Left ventricle myocardium inferior (tissue), 1 donor: ENCODE measurements at regions not wholly inside any gene's neighbourhood (a gene's known extent, or its start where the extent isn't known, plus 50 kb on each side); places are given as distances from the start of the nearest gene placed in this dataset.

ENCODE experiments used
- DNase-seq: peaks from one replicate; pipeline ENCODE4 v3.0.0-alpha.2; 2020
- H3K27ac ChIP-seq: fragments of 200-600 bp; replicated peaks from 2 replicates; pipeline ENCODE4 v1.8.0; 2021
- H3K27me3 ChIP-seq: fragments of 200-600 bp; 2 replicates; pipeline ENCODE4 v1.8.0; 2021; ENCODE audit warnings: low read depth
- H3K36me3 ChIP-seq: fragments of 200-600 bp; 2 replicates; pipeline ENCODE4 v1.8.0; 2021
- H3K4me1 ChIP-seq: fragments of 200-600 bp; 2 replicates; pipeline ENCODE4 v1.8.0; 2021
- H3K4me3 ChIP-seq: fragments of 200-600 bp; 2 replicates; pipeline ENCODE4 v1.8.0; 2021; ENCODE audit warnings: mild to moderate bottlenecking, moderate library complexity
- H3K9me3 ChIP-seq: fragments of 200-600 bp; replicated peaks from 2 replicates; pipeline ENCODE4 v1.8.0; 2021
- intact Hi-C: fragments of 100-400 bp; cut with micrococcal nuclease; formaldehyde crosslinking; loops from one replicate; pipeline ENCODE4 v1.11.0; 2022
- TF ChIP-seq, protein P1 (sequence below): fragments of 200-600 bp; IDR thresholded peaks from 2 replicates; pipeline ENCODE4 v1.8.0; 2021; ENCODE audit warnings: antibody characterized with exemption, mild to moderate bottlenecking, borderline replicate concordance
- donor health status: DM: no; HTN: yes; CAD: no; lungs with severe emphysema.

DNA sequence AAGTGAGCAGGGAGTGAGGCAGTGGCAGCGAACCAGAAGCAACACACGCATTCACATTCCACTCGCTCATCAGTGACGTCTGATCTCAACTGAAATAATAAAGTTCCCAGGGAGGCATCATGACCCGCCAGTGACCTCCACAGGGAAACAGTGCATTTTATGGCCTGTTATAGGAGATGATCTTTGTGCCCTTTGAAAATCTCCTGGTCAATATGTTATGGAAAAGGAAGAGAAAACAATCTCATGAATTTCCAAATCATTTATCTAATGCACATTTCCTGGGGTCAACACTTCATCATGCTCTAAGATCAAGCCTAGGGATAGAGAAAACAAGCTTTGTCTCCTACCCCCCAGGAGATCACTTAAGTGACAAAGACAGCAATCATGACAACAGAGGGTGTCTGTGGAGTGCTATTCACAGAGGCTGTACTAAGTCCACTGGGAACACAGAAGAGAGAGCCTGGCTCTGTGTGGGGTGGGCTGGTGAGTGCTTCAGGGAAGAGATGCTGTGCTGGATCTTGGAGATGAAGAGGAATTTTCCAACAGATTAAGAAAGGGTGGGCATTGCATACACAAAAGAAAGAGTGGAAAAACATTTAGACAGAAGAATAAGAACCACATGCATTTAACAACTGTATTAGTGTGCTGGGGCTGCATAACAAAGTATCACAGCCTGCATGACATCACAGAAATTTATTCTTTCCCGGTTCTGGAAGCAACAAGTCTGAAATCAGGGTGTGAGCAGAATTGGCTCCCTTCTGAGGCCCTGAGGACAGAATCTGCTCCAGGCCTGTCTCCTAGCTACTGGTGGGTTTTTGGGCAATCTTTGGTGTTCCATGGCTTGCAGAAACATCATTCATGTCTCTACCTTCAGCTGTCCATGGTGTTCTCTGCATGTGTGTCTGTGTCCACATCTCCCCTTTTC lies 613.9 kb upstream of the IGFBP3 start:
- no peak overlapping the region for H3K27ac ChIP-seq
- no peaks in the 10 kb centered on the region for H3K4me1 ChIP-seq
- TF ChIP-seq, protein P1, sequence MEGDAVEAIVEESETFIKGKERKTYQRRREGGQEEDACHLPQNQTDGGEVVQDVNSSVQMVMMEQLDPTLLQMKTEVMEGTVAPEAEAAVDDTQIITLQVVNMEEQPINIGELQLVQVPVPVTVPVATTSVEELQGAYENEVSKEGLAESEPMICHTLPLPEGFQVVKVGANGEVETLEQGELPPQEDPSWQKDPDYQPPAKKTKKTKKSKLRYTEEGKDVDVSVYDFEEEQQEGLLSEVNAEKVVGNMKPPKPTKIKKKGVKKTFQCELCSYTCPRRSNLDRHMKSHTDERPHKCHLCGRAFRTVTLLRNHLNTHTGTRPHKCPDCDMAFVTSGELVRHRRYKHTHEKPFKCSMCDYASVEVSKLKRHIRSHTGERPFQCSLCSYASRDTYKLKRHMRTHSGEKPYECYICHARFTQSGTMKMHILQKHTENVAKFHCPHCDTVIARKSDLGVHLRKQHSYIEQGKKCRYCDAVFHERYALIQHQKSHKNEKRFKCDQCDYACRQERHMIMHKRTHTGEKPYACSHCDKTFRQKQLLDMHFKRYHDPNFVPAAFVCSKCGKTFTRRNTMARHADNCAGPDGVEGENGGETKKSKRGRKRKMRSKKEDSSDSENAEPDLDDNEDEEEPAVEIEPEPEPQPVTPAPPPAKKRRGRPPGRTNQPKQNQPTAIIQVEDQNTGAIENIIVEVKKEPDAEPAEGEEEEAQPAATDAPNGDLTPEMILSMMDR = no peak
- H3K36me3 ChIP-seq = no peaks in the 10 kb centered on the region
- peaks cover 16% of the 10 kb centered on the region for H3K9me3 ChIP-seq
- no peak overlapping the region for H3K4me3 ChIP-seq
- no peaks in the 10 kb centered on the region for H3K27me3 ChIP-seq
- intact Hi-C loops = no loop called here
- DNase-seq = no peak

DNA sequence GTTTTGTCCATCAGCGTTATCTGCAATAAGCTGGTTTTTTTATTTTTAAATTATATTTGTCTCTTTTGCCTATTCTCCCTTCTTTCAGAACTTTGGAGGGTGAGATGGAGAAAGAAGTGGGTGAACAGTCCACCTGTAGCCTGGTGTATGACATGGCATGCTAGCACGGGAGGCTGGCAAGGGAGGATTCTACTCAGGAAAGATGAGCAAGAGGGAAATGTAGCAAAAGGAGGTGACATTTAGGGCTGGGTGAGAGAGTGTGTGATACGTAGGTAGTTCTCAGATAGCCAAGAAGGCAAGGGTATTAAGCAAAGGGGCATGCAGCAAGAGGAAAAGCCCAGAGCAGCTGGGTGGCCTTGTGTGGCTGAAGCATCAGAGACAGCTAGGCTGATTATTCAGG lies 612.9 kb upstream of the IGFBP3 start:
- H3K36me3 ChIP-seq = no peaks in the 10 kb centered on the region
- H3K4me1 ChIP-seq = no peaks in the 10 kb centered on the region
- TF ChIP-seq, protein P1 = no peak
- peaks cover 16% of the 10 kb centered on the region for H3K9me3 ChIP-seq
- no peaks in the 10 kb centered on the region for H3K27me3 ChIP-seq
- DNase-seq = no peak
- intact Hi-C loops = no loop called here
- no peak overlapping the region for H3K27ac ChIP-seq
- H3K4me3 ChIP-seq = no peak overlapping the region

DNA sequence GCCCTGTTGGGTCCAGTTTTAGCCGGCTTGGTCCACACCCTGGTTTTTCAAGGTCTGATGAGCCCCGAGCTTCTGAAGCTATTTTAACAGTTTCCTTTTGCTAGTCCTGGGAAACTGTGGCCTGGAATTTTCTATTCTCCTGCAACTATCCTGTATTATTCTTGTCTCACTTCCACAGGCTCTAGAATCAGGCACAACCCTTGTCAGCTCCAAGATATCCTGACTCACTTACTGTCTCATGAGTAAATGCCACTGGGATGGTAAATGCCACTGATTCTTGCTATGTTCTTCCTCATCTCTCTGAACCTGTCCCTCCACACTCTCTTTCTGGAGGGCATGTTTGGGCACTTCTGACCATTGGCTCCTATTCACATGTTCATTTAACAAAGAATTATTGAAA lies 611.5 kb upstream of the IGFBP3 start:
- Histone ChIP-seq H3K36me3 (no peaks in the 10 kb centered on the region), H3K27ac (no peak overlapping the region), H3K4me3 (no peak overlapping the region), H3K9me3 (peaks cover 21% of the 10 kb centered on the region), H3K4me1 (no peaks in the 10 kb centered on the region), H3K27me3 (no peaks in the 10 kb centered on the region)
- DNase-seq = no peak
- TF ChIP-seq, protein P1 = no peak
- intact Hi-C loops = no loop called here

DNA sequence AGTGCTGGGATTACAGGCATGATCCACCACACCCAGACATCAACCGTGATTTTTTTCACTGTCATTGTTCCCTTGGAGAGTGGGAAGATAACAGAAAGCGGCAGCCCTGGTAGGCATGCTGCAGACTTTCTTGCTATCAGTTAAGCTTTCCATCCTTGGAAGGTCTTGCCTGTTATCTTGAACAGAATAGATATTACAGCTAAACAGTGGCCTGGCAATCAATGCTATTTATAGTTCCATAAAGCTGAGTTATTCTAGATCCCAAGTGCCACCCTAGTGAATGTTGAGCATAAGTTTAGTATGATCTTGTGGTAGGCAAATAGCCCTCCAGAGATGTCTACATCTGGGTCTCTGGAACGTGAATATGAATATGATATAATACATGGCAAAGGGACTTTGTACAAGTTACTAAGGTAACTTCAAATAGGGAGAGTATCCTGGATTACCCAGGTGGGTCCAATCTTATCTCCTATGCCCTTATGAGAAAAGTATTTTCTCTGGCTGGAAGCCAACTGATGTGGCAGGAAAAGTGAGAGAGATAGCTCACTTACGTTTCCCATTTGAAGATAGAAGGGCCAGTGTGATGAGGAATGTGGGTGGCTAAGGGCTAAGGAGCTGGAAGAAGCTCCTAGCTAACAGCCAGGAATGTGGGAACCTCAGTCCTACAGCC lies 609.1 kb upstream of the IGFBP3 start:
- peaks cover 4% of the 10 kb centered on the region for H3K4me1 ChIP-seq
- TF ChIP-seq, protein P1 = no peak
- no peaks in the 10 kb centered on the region for H3K36me3 ChIP-seq
- no peak overlapping the region for H3K4me3 ChIP-seq
- peaks cover 31% of the 10 kb centered on the region for H3K9me3 ChIP-seq
- intact Hi-C loops = no loop called here
- no peaks in the 10 kb centered on the region for H3K27me3 ChIP-seq
- no peak overlapping the region for H3K27ac ChIP-seq
- no peak for DNase-seq

DNA sequence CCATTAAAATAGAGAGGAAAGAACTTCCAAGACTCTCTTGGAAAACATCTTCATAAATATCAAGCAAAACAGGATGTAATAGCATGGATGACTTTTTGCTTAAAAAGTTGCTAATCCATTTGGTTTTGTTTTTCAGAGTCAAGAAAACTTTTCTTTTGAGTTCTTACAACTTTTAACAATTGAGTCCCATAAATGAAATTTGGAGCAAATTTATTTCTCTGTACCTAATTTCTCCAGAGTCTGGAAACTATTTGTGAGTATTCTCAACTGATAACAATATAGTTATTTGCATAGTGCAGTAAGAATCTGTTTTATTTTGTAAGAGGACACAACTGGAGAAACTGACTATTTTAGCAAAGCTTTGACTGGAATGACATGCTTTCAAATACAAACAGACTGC lies 606.3 kb upstream of the IGFBP3 start:
- DNase-seq = no peak
- intact Hi-C loops = no loop called here
- Histone ChIP-seq H3K4me1 (peaks cover 4% of the 10 kb centered on the region), H3K27me3 (no peaks in the 10 kb centered on the region), H3K27ac (no peak overlapping the region), H3K4me3 (no peak overlapping the region), H3K36me3 (no peaks in the 10 kb centered on the region), H3K9me3 (peaks cover 31% of the 10 kb centered on the region)
- TF ChIP-seq, protein P1 = no peak
